HEK293 (cell line): ENCODE measurements at regions not wholly inside any gene's neighbourhood (a gene's known extent, or its start where the extent isn't known, plus 50 kb on each side); places are given as distances from the start of the nearest gene placed in this dataset.

Experiments
- PRDM6 ChIP-seq: fragments of 450-650 bp; formaldehyde crosslinking; IDR thresholded peaks from 2 replicates; pipeline ENCODE4 v1.5.1; 2017; ENCODE audit warnings: missing biosample characterization, missing genetic modification characterization
- ZNF140 ChIP-seq: fragments of 450-650 bp; formaldehyde crosslinking; IDR thresholded peaks from 2 replicates; pipeline ENCODE4 v1.5.1; 2016; ENCODE audit warnings: missing biosample characterization, missing genetic modification characterization
- ZNF18 ChIP-seq: fragments of 450-650 bp; formaldehyde crosslinking; IDR thresholded peaks from 2 replicates; pipeline ENCODE4 v1.5.1; 2016; ENCODE audit warnings: missing biosample characterization, missing genetic modification characterization
- ZNF274 ChIP-seq, 2 experiments: fragments of 200-500 bp in 1 of 2; fragments of 450-650 bp in 1 of 2; sonication (Bioruptor generic) in 1 of 2; formaldehyde crosslinking in 1 of 2; IDR thresholded peaks; 2 replicates each; pipeline versions ENCODE4 v1.5.1 to v1.6.1; 2014 to 2016; ENCODE audit warnings: borderline replicate concordance in 1 of 2, inconsistent platforms in 1 of 2, low read length in 1 of 2, missing biosample characterization in 1 of 2, missing genetic modification characterization in 1 of 2
- ZNF394 ChIP-seq: fragments of 450-650 bp; formaldehyde crosslinking; IDR thresholded peaks from 2 replicates; pipeline ENCODE4 v1.5.1; 2016; ENCODE audit warnings: missing biosample characterization, missing genetic modification characterization, mild to moderate bottlenecking, moderate library complexity, borderline replicate concordance
- ZNF791 ChIP-seq: fragments of 450-650 bp; formaldehyde crosslinking; IDR thresholded peaks from 2 replicates; pipeline ENCODE4 v1.5.1; 2016; ENCODE audit warnings: missing biosample characterization, missing genetic modification characterization

GRCh38 chr2:11993749-11994148, 247.3 kb downstream of the LPIN1 start:
- TF ChIP-seq ZNF394 (tag by site-specific recombination) (no peak), ZNF18 (tag by site-specific recombination) (no peak), ZNF274 (IDR thresholded peaks at IDR 0.05; ENCODE audit: low read length) (no peak), ZNF274 (tag by site-specific recombination; IDR thresholded peaks at IDR 0.05; ENCODE audit: borderline replicate concordance) (no peak), PRDM6 (no peak), ZNF140 (no peak), ZNF791 (no peak)
